Colonic mucosa (tissue), 4 donors: ENCODE measurements at regions not wholly inside any gene's neighbourhood (a gene's known extent, or its start where the extent isn't known, plus 50 kb on each side); places are given as distances from the start of the nearest gene placed in this dataset.

Experiments
- DNase-seq: peaks from one replicate; pipeline ENCODE4 v3.0.0-alpha.2; 2020
- H3K27ac ChIP-seq: fragments of 200-600 bp; one replicate; pipeline ENCODE4 v1.8.0; 2021
- H3K27me3 ChIP-seq: fragments of 200-600 bp; one replicate; pipeline ENCODE4 v1.8.0; 2021
- H3K36me3 ChIP-seq: fragments of 200-600 bp; one replicate; pipeline ENCODE4 v1.8.0; 2021
- H3K4me1 ChIP-seq: fragments of 200-600 bp; one replicate; pipeline ENCODE4 v1.8.0; 2021; ENCODE audit warnings: mild to moderate bottlenecking
- H3K4me3 ChIP-seq: fragments of 200-600 bp; one replicate; pipeline ENCODE4 v1.8.0; 2021
- H3K9ac ChIP-seq, 2 donors: one replicate each; pipeline ENCODE4 v1.7.0; 2013; ENCODE audit warnings: control low read depth in 2 of 2, low read depth in 2 of 2, low read length in 2 of 2
- H3K9me3 ChIP-seq: fragments of 200-600 bp; one replicate; pipeline ENCODE4 v1.8.0; 2021
- CTCF ChIP-seq: fragments of 200-600 bp; IDR thresholded peaks from one replicate; pipeline ENCODE4 v1.8.0; 2022; ENCODE audit warnings: antibody characterized with exemption, mild to moderate bottlenecking
- intact Hi-C: fragments of 100-400 bp; cut with DNase I; formaldehyde crosslinking; loops from one replicate; pipeline ENCODE4 v1.14.1; 2022
- donor health status: healthy.
- donor health status: DM: no; HTN: no; CAD: no.
- donor health status: DM: no; HTN: no; CAD: no.

DNA sequence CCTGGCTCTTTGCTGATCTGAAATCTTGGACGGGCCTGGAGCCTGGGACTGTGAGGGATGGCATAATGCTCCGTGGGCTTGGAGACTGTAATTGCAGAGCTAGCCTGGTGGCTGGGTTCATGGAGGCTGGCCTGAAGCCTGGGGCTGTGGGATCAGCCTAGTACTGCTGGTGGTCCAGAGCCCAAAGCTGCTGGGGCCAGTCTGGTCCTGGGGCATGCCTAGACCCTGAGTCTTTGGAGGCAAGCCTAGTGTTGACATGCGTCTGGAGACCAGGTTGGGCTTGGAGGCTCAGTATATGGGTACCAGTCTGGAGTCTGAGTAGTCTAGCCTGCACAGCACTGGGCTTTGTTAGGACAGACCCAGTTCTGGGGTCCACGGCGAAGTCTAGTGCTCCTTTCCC is 172.0 kb upstream of the ZC4H2 start:
- no peak overlapping the region for H3K4me3 ChIP-seq

DNA sequence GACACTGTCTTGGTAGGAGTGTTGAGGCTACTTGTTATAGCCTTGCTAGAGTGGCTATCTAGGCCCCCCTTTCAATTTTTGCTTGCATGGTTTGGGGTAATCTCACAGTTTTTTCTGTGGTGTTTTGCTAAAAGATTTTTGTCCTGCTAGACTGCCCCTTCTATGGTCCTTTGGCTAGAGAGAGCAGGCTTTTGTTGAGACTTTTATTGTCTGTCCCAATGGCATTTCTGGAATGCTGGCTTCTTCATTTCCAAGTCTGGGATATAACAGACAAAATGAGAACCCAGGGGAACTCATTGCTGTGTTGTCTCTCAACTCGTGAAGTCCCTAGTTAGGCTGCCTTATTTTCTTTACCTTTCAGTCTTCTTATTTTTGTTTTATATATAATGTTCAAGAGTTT is 160.2 kb upstream of the ZC4H2 start:
- Histone ChIP-seq H3K4me1 (no peaks in the 10 kb centered on the region), H3K9ac (no peak overlapping the region), H3K27me3 (no peaks in the 10 kb centered on the region), H3K36me3 (no peaks in the 10 kb centered on the region), H3K9me3 (no peaks in the 10 kb centered on the region), H3K27ac (no peak overlapping the region), H3K4me3 (no peak overlapping the region)
- DNase-seq, result no peak
- TF ChIP-seq CTCF, result no peak
- intact Hi-C loops, result no loop called here

More for the DNA sequence above, 172.0 kb upstream of the ZC4H2 start:
- Histone ChIP-seq H3K9ac (no peak overlapping the region), H3K27ac (no peak overlapping the region), H3K9me3 (no peaks in the 10 kb centered on the region), H3K4me1 (no peaks in the 10 kb centered on the region), H3K36me3 (no peaks in the 10 kb centered on the region), H3K27me3 (no peaks in the 10 kb centered on the region)
- intact Hi-C loops, result no loop called here
- TF ChIP-seq CTCF, result no peak
- no peak for DNase-seq

GRCh38 chrX:65127842-65128241 is 151.6 kb upstream of the ZC4H2 start:
- TF ChIP-seq CTCF, result no peak
- H3K9ac ChIP-seq, result no peak overlapping the region
- no peaks in the 10 kb centered on the region for H3K36me3 ChIP-seq
- no peak overlapping the region for H3K4me3 ChIP-seq
- H3K9me3 ChIP-seq, result no peaks in the 10 kb centered on the region
- DNase-seq, result no peak
- H3K27ac ChIP-seq, result no peak overlapping the region
- no peaks in the 10 kb centered on the region for H3K4me1 ChIP-seq
- intact Hi-C loops, result no loop called here
- H3K27me3 ChIP-seq, result no peaks in the 10 kb centered on the region

DNA sequence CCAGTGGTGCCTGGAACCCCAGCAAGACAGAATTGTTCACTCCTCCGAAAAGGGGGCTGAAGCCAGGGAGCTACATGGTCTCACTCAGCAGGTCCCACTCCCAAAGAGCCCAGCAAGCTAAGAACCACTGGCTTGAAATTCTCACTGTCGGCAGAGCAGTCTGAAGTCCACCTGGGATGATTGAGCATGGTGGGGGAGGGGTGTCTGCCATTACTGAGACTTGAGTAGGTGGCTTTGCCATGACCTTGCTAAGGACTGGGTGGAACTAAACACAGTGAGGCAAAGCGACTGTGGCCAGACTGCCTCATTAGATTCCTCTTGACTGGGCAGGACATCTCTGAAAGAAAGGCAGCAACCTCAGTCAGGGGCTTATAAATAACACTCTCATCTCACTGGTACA is 122.6 kb upstream of the ZC4H2 start:
- intact Hi-C loops, result no loop called here
- H3K27me3 ChIP-seq, result no peaks in the 10 kb centered on the region
- H3K36me3 ChIP-seq, result no peaks in the 10 kb centered on the region
- DNase-seq, result no peak
- no peaks in the 10 kb centered on the region for H3K4me1 ChIP-seq
- no peak overlapping the region for H3K4me3 ChIP-seq
- no peak for TF ChIP-seq CTCF
- no peak overlapping the region for H3K27ac ChIP-seq
- H3K9ac ChIP-seq, result no peak overlapping the region
- H3K9me3 ChIP-seq, result no peaks in the 10 kb centered on the region

DNA sequence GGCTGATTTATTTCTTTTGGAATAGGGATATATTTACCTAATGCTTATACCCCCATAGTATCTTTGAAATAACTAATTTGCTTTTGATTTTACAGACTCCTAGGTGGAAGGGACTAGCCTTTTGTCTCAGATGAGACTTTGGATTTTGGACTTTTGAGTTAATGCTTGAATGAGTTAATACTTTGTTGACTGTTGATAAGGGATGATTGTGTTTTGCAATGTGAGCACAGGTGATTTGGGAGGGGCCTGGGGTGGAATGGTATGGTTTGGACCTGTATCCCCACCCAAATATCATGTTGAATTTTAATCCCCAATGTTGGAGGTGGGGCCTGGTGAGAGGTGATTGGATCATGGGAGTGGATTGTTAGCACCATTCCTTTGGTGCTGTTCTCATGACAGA is 117.4 kb upstream of the ZC4H2 start:
- Histone ChIP-seq H3K9ac (no peak overlapping the region), H3K36me3 (no peaks in the 10 kb centered on the region), H3K27me3 (no peaks in the 10 kb centered on the region), H3K27ac (no peak overlapping the region), H3K4me3 (no peak overlapping the region), H3K9me3 (no peaks in the 10 kb centered on the region), H3K4me1 (no peaks in the 10 kb centered on the region)
- peak; percentile 29 for DNase-seq
- intact Hi-C loops, result no loop called here
- no peak for TF ChIP-seq CTCF

- DNase-seq, result no peak
These were observed 97.0 kb upstream of the ZC4H2 start for GRCh38 chrX:65073233-65073632.

More at GRCh38 chrX:65073233-65073632, 97.0 kb upstream of the ZC4H2 start:
- intact Hi-C loops, result no loop called here
- H3K4me1 ChIP-seq, result no peaks in the 10 kb centered on the region
- no peak overlapping the region for H3K27ac ChIP-seq
- no peak overlapping the region for H3K9ac ChIP-seq
- no peak overlapping the region for H3K4me3 ChIP-seq
- H3K27me3 ChIP-seq, result no peaks in the 10 kb centered on the region
- TF ChIP-seq CTCF, result no peak
- no peaks in the 10 kb centered on the region for H3K36me3 ChIP-seq
- H3K9me3 ChIP-seq, result no peaks in the 10 kb centered on the region
